Mesothelial cell of epicardium (in vitro differentiated cells): ENCODE measurements at regions not wholly inside any gene's neighbourhood (a gene's known extent, or its start where the extent isn't known, plus 50 kb on each side); places are given as distances from the start of the nearest gene placed in this dataset.

Source experiments
- DNase-seq, 2 experiments: peaks; one replicate each; pipeline ENCODE4 v3.0.0; 2021; ENCODE audit warnings: low spot score in 2 of 2; ENCODE audit not compliant: unreplicated experiment in 2 of 2
- H3K27ac Mint-ChIP-seq: 2 replicates; pipeline ENCODE4 v1.8.0; 2021; ENCODE audit warnings: mixed read lengths
- H3K27me3 Mint-ChIP-seq: 2 replicates; pipeline ENCODE4 v1.8.0; 2021; ENCODE audit warnings: low read depth, mixed read lengths
- H3K36me3 Mint-ChIP-seq: 2 replicates; pipeline ENCODE4 v1.8.0; 2021; ENCODE audit warnings: mixed read lengths
- H3K4me1 Mint-ChIP-seq: 2 replicates; pipeline ENCODE4 v1.8.0; 2021; ENCODE audit warnings: mixed read lengths
- H3K4me3 Mint-ChIP-seq: 2 replicates; pipeline ENCODE4 v1.8.0; 2021; ENCODE audit warnings: mild to moderate bottlenecking, moderate library complexity, mixed read lengths
- H3K9me3 Mint-ChIP-seq: 2 replicates; pipeline ENCODE4 v1.8.0; 2021; ENCODE audit warnings: mixed read lengths
- TF ChIP-seq, protein P1 (sequence below): fragments of 200-600 bp; sonication (generic); IDR thresholded peaks from one replicate; pipeline ENCODE4 v1.5.0; 2021; ENCODE audit warnings: antibody characterized with exemption; ENCODE audit not compliant: unreplicated experiment

DNA sequence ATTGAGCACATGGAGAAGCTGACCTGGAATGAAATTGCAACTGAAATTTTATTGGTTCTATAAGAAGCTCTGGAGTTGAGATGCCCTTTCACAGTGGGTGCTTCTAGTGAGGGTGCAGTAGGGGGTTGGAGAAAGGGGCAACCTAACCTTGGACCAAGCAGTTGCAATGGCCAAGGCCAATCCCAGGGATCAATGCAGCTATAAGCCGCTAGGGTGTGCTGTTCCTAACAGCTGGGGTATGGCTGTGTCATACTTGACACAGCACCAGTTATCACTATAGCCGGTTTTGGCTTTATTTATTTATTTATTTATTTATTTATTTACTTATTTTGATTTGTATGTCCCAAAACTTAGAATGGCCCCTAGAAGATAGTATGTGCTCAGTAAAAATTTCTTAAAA lies 505.9 kb downstream of the FLRT2 start:
- no peak overlapping the region for H3K4me3 Mint-ChIP-seq
- no peak overlapping the region for H3K27ac Mint-ChIP-seq
- DNase-seq, result no peak
- no peaks in the 10 kb centered on the region for H3K27me3 Mint-ChIP-seq
- H3K9me3 Mint-ChIP-seq, result no peaks in the 10 kb centered on the region
- TF ChIP-seq, protein P1, sequence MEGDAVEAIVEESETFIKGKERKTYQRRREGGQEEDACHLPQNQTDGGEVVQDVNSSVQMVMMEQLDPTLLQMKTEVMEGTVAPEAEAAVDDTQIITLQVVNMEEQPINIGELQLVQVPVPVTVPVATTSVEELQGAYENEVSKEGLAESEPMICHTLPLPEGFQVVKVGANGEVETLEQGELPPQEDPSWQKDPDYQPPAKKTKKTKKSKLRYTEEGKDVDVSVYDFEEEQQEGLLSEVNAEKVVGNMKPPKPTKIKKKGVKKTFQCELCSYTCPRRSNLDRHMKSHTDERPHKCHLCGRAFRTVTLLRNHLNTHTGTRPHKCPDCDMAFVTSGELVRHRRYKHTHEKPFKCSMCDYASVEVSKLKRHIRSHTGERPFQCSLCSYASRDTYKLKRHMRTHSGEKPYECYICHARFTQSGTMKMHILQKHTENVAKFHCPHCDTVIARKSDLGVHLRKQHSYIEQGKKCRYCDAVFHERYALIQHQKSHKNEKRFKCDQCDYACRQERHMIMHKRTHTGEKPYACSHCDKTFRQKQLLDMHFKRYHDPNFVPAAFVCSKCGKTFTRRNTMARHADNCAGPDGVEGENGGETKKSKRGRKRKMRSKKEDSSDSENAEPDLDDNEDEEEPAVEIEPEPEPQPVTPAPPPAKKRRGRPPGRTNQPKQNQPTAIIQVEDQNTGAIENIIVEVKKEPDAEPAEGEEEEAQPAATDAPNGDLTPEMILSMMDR, result no peak
- no peaks in the 10 kb centered on the region for H3K36me3 Mint-ChIP-seq
- peaks cover 3% of the 10 kb centered on the region for H3K4me1 Mint-ChIP-seq

- Mint-ChIP-seq H3K36me3 (peaks cover 15% of the 10 kb centered on the region), H3K4me3 (no peak overlapping the region), H3K9me3 (peaks cover 34% of the 10 kb centered on the region), H3K4me1 (no peaks in the 10 kb centered on the region), H3K27me3 (no peaks in the 10 kb centered on the region), H3K27ac (no peak overlapping the region)
- DNase-seq, result no peak
- TF ChIP-seq, protein P1, result no peak
These were observed 498.0 kb downstream of the FLRT2 start for GRCh38 chr14:86027990-86028389.

DNA sequence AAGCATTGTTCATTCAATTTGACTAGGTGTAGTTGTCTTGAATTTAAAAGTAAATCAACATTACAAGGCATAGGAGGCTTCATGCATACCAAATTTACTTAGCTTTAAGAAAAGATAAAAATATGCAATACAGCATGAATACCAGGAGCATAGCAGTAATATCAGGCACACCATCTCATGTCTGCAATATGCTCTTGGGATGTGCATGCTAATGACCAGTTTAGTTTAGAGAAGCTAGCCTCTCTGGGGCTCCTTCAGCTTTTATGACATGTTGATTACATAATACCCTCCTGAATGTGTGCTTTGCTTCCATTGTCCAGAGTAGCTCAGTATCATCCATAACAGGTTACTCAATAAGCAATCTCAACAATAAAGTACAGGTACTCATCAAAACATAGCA lies 497.2 kb downstream of the FLRT2 start:
- TF ChIP-seq, protein P1, result no peak
- no peaks in the 10 kb centered on the region for H3K4me1 Mint-ChIP-seq
- H3K36me3 Mint-ChIP-seq, result peaks cover 15% of the 10 kb centered on the region
- H3K27ac Mint-ChIP-seq, result no peak overlapping the region
- H3K4me3 Mint-ChIP-seq, result no peak overlapping the region
- H3K9me3 Mint-ChIP-seq, result peaks cover 34% of the 10 kb centered on the region
- no peaks in the 10 kb centered on the region for H3K27me3 Mint-ChIP-seq
- DNase-seq, result no peak

- no peak for DNase-seq
- peaks cover 8% of the 10 kb centered on the region for H3K36me3 Mint-ChIP-seq
- H3K4me3 Mint-ChIP-seq, result no peak overlapping the region
These were observed 492.2 kb downstream of the FLRT2 start for GRCh38 chr14:86022031-86022629.

DNA sequence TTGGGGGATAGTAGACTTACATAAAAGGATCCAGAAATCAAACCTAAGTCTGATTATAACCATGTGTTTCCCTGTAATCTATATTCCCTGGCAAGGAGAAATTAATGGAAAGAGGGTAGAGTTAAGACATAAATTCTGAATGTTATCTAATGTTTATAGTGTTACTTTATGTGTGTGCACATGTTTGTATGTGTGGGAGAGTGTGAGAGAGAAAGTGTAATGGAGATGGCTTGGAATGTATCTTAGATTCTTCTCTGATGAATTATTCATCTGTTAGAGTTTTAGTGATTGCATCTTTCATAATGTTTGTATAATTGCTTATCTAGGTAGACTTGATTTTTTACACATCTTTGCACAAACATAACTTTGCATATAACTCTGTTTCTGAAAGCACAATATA lies 490.9 kb downstream of the FLRT2 start:
- Mint-ChIP-seq H3K4me3 (no peak overlapping the region), H3K27me3 (no peaks in the 10 kb centered on the region), H3K4me1 (peaks cover 7% of the 10 kb centered on the region), H3K9me3 (peaks cover 15% of the 10 kb centered on the region), H3K36me3 (peaks cover 2% of the 10 kb centered on the region), H3K27ac (no peak overlapping the region)
- no peak for DNase-seq
- TF ChIP-seq, protein P1, result no peak

More at GRCh38 chr14:86022031-86022629, 492.2 kb downstream of the FLRT2 start:
- Mint-ChIP-seq H3K27me3 (no peaks in the 10 kb centered on the region), H3K9me3 (peaks cover 18% of the 10 kb centered on the region), H3K4me1 (peaks cover 7% of the 10 kb centered on the region), H3K27ac (no peak overlapping the region)
- TF ChIP-seq, protein P1, result no peak

GRCh38 chr14:86015941-86016340 lies 486.0 kb downstream of the FLRT2 start:
- no peak for DNase-seq
- Mint-ChIP-seq H3K27ac (no peak overlapping the region), H3K4me1 (peaks cover 10% of the 10 kb centered on the region), H3K9me3 (peaks cover 4% of the 10 kb centered on the region), H3K36me3 (no peaks in the 10 kb centered on the region), H3K27me3 (no peaks in the 10 kb centered on the region), H3K4me3 (no peak overlapping the region)
- TF ChIP-seq, protein P1, result no peak
